SK-N-MC (cell line): ENCODE measurements at regions not wholly inside any gene's neighbourhood (a gene's known extent, or its start where the extent isn't known, plus 50 kb on each side); places are given as distances from the start of the nearest gene placed in this dataset.
"Not testable (repeated sequence)": the region's sequence is repeated elsewhere in the genome, so short reads cannot be mapped to it uniquely, and the experiment has no call there.

ENCODE experiments used
- EZH2 ChIP-seq: fragments of 200-600 bp; sonication (generic); IDR thresholded peaks from one replicate; pipeline ENCODE4 v1.6.1; 2017; ENCODE audit warnings: antibody characterized with exemption
- FOXP2 ChIP-seq: optimal IDR thresholded peaks from 2 replicates; pipeline ENCODE3; 2011; ENCODE audit warnings: mild to moderate bottlenecking, moderate library complexity; ENCODE audit not compliant: insufficient read depth; ENCODE audit errors: extremely low read length, control extremely low read depth
- POLR2AphosphoS5 ChIP-seq: IDR thresholded peaks from 2 replicates; pipeline ENCODE4 v1.6.1; 2012; ENCODE audit warnings: mild to moderate bottlenecking, low read depth, low read length, borderline replicate concordance

- TF ChIP-seq EZH2, POLR2AphosphoS5, FOXP2: not testable (repeated sequence)
Measured at GRCh38 chr9:87041553-87042235, 94.4 kb upstream of the GAS1 start.
